ENCODE measurements at regions not wholly inside any gene's neighbourhood (a gene's known extent, or its start where the extent isn't known, plus 50 kb on each side); places are given as distances from the start of the nearest gene placed in this dataset.

GRCh38 chr7:26426096-26426495 lies 134.4 kb downstream of the SNX10 start:
- Histone ChIP-seq H4K20me1 (replicated peaks in 1 of 2; ENCODE audit: control insufficient read depth in 1 of 2, insufficient read depth in 2 of 2, low read length in 2 of 2) (no peaks in the 10 kb centered on the region), H3K79me2 (ENCODE audit: control insufficient read depth in 1 of 2, insufficient read depth in 2 of 2, low read length in 2 of 2) (no peaks in the 10 kb centered on the region), H3K79me1 (ENCODE audit: low read depth, low read length) (no peaks in the 10 kb centered on the region), H3K18ac (ENCODE audit: extremely low read depth, low read length) (no peak overlapping the region), H3K56ac (replicated peaks; ENCODE audit: insufficient read length, low read depth, low read length) (no peak overlapping the region), H3K36me3 (ENCODE audit: control insufficient read depth in 2 of 4, insufficient read depth in 4 of 4, low read length in 3 of 4) (no peaks in the 10 kb centered on the region), H3K14ac (ENCODE audit: insufficient read length) (no peak overlapping the region), H4K8ac (ENCODE audit: extremely low read depth, insufficient read depth, low read length) (no peak overlapping the region), H3K9ac (replicated peaks in 1 of 4; ENCODE audit: extremely low read depth in 1 of 4, low read depth in 3 of 4, low read length in 3 of 4) (no peak overlapping the region), H2BK15ac (ENCODE audit: low read length) (no peak overlapping the region), H2BK20ac (ENCODE audit: low read length) (no peak overlapping the region), H3K27me3 (replicated peaks in 1 of 4; ENCODE audit: control insufficient read depth in 3 of 4, extremely low read depth in 1 of 4, insufficient read depth in 3 of 4, low read length in 3 of 4) (no peaks in the 10 kb centered on the region), H3K27ac (ENCODE audit: low read depth, low read length) (no peak overlapping the region), H2AK5ac (ENCODE audit: low read depth, low read length) (no peak overlapping the region), H3K4ac (replicated peaks; ENCODE audit: insufficient read length, low read depth, low read length) (no peak overlapping the region), H2AFZ (ENCODE audit: low read length) (no peak overlapping the region), H2BK120ac (replicated peaks; ENCODE audit: low read depth, low read length) (no peak overlapping the region), H3K9me3 (ENCODE audit: insufficient read depth in 2 of 2, low read depth in 1 of 2, low read length in 1 of 2) (no peaks in the 10 kb centered on the region), H4K91ac (replicated peaks; ENCODE audit: insufficient read length, low read length) (no peak overlapping the region), H3K23ac (ENCODE audit: insufficient read length) (no peak overlapping the region), H3K4me2 (ENCODE audit: insufficient read depth in 1 of 2, low read depth in 2 of 2, low read length in 2 of 2) (no peak overlapping the region), H4K5ac (ENCODE audit: insufficient read length, low read depth, low read length) (no peak overlapping the region), H3K4me3 (ENCODE audit: extremely low read depth in 1 of 4, insufficient read depth in 2 of 4, low read depth in 3 of 4, low read length in 4 of 4) (no peak overlapping the region), H3K4me1 (replicated peaks in 1 of 4; ENCODE audit: control insufficient read depth in 3 of 4, insufficient read depth in 4 of 4, low read length in 3 of 4) (0 out of 7 replicates have a peak, but pooled peaks cover 0 to 2% (median 0%) of the 10 kb centered on the region in 4 experiments), H2BK5ac (ENCODE audit: low read depth, low read length) (no peak overlapping the region), H3K23me2 (ENCODE audit: low read depth, low read length) (no peaks in the 10 kb centered on the region), H2BK12ac (ENCODE audit: low read depth, low read length) (no peak overlapping the region)
- no peak for DNase-seq (ENCODE audit: low read depth in 1 of 2, low spot score in 2 of 2)
- ChIA-PET CTCF (ENCODE audit: partially characterized antibody) (interaction anchor here (1.4 kb wide), 3 partner anchors 8 to 22 kb away, joined by 3 read pairs; no protein-coding TSS in a partner anchor), POLR2A (ENCODE audit: partially characterized antibody) (interaction anchor here (1.9 kb wide), 1 partner anchor 28 kb away, joined by 4 read pairs; no protein-coding TSS in a partner anchor)
- FAIRE-seq: no peak
- 72% methylated on average over 5 of the region's 5 CpGs; no CpG with 5 or more reads in 1 of the 2 experiments for WGBS, 2 experiments (ENCODE audit: extremely low coverage in 1 of 2, insufficient coverage in 1 of 2, insufficient read length in 1 of 2, insufficient replicate concordance in 2 of 2, low coverage in 1 of 2, low lambda C conversion rate in 2 of 2, missing lambda C conversion rate in 1 of 2)
- TF ChIP-seq BCL11A (IDR thresholded peaks at IDR 0.05; ENCODE audit: low read depth in 2 of 2, low read length in 2 of 2) (no peak), POLR2A (IDR thresholded peaks at IDR 0.05; ENCODE audit: control extremely low read depth in 1 of 2, low read depth in 2 of 2, low read length in 2 of 2) (no peak), ATF3 (IDR thresholded peaks at IDR 0.05; ENCODE audit: insufficient read depth, low read depth, low read length) (no peak)
